Calu3 (cell line): ENCODE measurements at regions not wholly inside any gene's neighbourhood (a gene's known extent, or its start where the extent isn't known, plus 50 kb on each side); places are given as distances from the start of the nearest gene placed in this dataset.

Experiments used
- BruUV-seq: library from RNA; stranded (reverse); fragments of 400-500 nt; replicated peaks from 2 replicates; lab custom pipeline; 2021; lab: Mats Ljungman, UMichigan
- CTCF ChIA-PET: fragments of 300-600 bp; sonication (Branson Sonifier 250); formaldehyde crosslinking; loops from one replicate; lab custom pipeline; 2022; ENCODE audit warnings: antibody characterized with exemption; lab: Charles Lee
- DNase-seq: peaks from one replicate; pipeline ENCODE4 v3.0.0; 2022
- H3K27ac Mint-ChIP-seq: one replicate; pipeline ENCODE4 v1.8.0; 2022; ENCODE audit warnings: mixed read lengths; ENCODE audit not compliant: unreplicated experiment
- H3K27me3 Mint-ChIP-seq: one replicate; pipeline ENCODE4 v1.8.0; 2022; ENCODE audit warnings: mixed read lengths; ENCODE audit not compliant: unreplicated experiment
- H3K36me3 Mint-ChIP-seq: one replicate; pipeline ENCODE4 v1.8.0; 2022; ENCODE audit warnings: mild to moderate bottlenecking, moderate library complexity, mixed read lengths; ENCODE audit not compliant: insufficient read depth, unreplicated experiment
- H3K4me1 Mint-ChIP-seq: one replicate; pipeline ENCODE4 v1.8.0; 2022; ENCODE audit warnings: mild to moderate bottlenecking, low read depth, mixed read lengths; ENCODE audit not compliant: unreplicated experiment
- H3K4me3 Mint-ChIP-seq: one replicate; pipeline ENCODE4 v1.8.0; 2022; ENCODE audit warnings: mild to moderate bottlenecking, low read depth, moderate library complexity, mixed read lengths; ENCODE audit not compliant: unreplicated experiment
- H3K9me3 Mint-ChIP-seq: one replicate; pipeline ENCODE4 v1.8.0; 2022; ENCODE audit warnings: low read depth, mixed read lengths; ENCODE audit not compliant: unreplicated experiment
- CTCF ChIP-seq: fragments of 200-600 bp; IDR thresholded peaks from one replicate; pipeline ENCODE4 v1.8.0; 2022; ENCODE audit warnings: antibody characterized with exemption; ENCODE audit not compliant: unreplicated experiment
- intact Hi-C: fragments of 100-400 bp; cut with micrococcal nuclease; formaldehyde crosslinking; loops from one replicate; pipeline ENCODE4 v1.10.0; 2022; ENCODE audit not compliant: unreplicated experiment

DNA sequence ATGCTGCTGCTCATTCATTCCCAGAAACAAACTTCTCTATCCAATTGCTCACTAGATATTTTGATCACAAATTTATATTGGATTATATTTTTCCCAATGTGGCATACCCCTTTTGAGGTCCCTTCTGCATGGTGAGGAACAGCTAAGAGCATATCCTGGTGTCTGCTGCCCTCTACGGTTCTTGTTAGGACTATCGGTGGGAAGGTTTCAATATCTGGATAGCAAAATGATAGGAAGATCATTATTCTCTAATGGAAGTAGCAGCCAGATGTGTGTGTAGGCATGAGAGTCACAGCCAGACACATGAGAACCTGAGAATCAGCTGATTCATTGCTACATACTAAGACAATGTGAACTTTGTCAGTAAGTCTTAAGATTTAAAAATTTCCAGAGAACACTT is 1422.4 kb upstream of the MIR17HG start:
- no TSS peak for BruUV-seq
- Mint-ChIP-seq H3K27ac (no peak overlapping the region), H3K4me1 (no peaks in the 10 kb centered on the region), H3K4me3 (no peak overlapping the region), H3K27me3 (no peaks in the 10 kb centered on the region), H3K9me3 (no peaks in the 10 kb centered on the region), H3K36me3 (no peaks in the 10 kb centered on the region)
- CTCF ChIA-PET, result no interaction called here
- peak; percentile 1 for DNase-seq
- intact Hi-C loops, result no loop called here
- TF ChIP-seq CTCF, result no peak

GRCh38 chr13:89930861-89931260 is 1416.6 kb upstream of the MIR17HG start:
- Mint-ChIP-seq H3K4me1 (no peaks in the 10 kb centered on the region), H3K4me3 (no peak overlapping the region), H3K27ac (no peak overlapping the region), H3K27me3 (no peaks in the 10 kb centered on the region), H3K9me3 (no peaks in the 10 kb centered on the region), H3K36me3 (no peaks in the 10 kb centered on the region)
- BruUV-seq, result no TSS peak
- DNase-seq, result no peak
- no peak for TF ChIP-seq CTCF
- CTCF ChIA-PET, result no interaction called here
- intact Hi-C loops, result no loop called here

- no peak for DNase-seq
- Mint-ChIP-seq H3K4me3 (no peak overlapping the region), H3K27ac (no peak overlapping the region), H3K9me3 (no peaks in the 10 kb centered on the region), H3K27me3 (no peaks in the 10 kb centered on the region), H3K36me3 (no peaks in the 10 kb centered on the region), H3K4me1 (no peaks in the 10 kb centered on the region)
- CTCF ChIA-PET, result no interaction called here
- intact Hi-C loops, result no loop called here
- no peak for TF ChIP-seq CTCF
- no TSS peak for BruUV-seq
These were observed 1414.6 kb upstream of the MIR17HG start for GRCh38 chr13:89932902-89933301.

GRCh38 chr13:89936256-89936655 is 1411.2 kb upstream of the MIR17HG start:
- Mint-ChIP-seq H3K36me3 (no peaks in the 10 kb centered on the region), H3K27me3 (no peaks in the 10 kb centered on the region), H3K4me1 (no peaks in the 10 kb centered on the region), H3K27ac (no peak overlapping the region), H3K9me3 (no peaks in the 10 kb centered on the region), H3K4me3 (no peak overlapping the region)
- TF ChIP-seq CTCF, result no peak
- CTCF ChIA-PET, result no interaction called here
- no TSS peak for BruUV-seq
- intact Hi-C loops, result no loop called here
- no peak for DNase-seq

DNA sequence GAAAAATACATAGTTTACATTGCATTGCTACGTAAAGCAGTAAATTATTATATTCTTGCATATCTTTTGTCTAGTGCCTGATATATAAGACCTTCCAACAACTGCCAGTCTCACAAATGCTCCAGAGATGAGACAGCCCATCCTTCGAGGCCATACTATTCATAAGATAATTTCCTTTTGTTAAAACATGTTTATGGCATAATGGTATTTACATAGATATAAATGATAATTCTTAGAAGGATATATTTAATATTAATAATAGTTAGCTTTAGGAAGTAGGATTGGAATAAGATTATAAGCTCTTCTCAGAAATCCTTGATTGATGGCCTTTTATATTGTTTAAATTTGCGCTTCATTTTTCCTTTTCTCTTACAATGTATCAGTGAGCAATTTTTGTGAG is 1410.1 kb upstream of the MIR17HG start:
- no peak for DNase-seq
- Mint-ChIP-seq H3K36me3 (no peaks in the 10 kb centered on the region), H3K9me3 (no peaks in the 10 kb centered on the region), H3K27ac (no peak overlapping the region), H3K4me1 (no peaks in the 10 kb centered on the region), H3K4me3 (no peak overlapping the region), H3K27me3 (no peaks in the 10 kb centered on the region)
- CTCF ChIA-PET, result no interaction called here
- no peak for TF ChIP-seq CTCF
- intact Hi-C loops, result no loop called here
- BruUV-seq, result no TSS peak
